Head of caudate nucleus (tissue), 42 donors: ENCODE measurements at regions not wholly inside any gene's neighbourhood (a gene's known extent, or its start where the extent isn't known, plus 50 kb on each side); places are given as distances from the start of the nearest gene placed in this dataset.
"Not testable (repeated sequence)": the region's sequence is repeated elsewhere in the genome, so short reads cannot be mapped to it uniquely, and the experiment has no call there.

Experiments used
- DNase-seq, 42 donors: peaks; one replicate each; pipeline versions ENCODE4 v3.0.0 to v3.0.0-alpha.2; 2020 to 2021; ENCODE audit warnings: mixed read lengths in 7 of 42
- intact Hi-C: fragments of 100-400 bp; cut with DNase I; formaldehyde crosslinking; loops from one replicate; pipeline ENCODE4 v1.15.0; 2022

DNA sequence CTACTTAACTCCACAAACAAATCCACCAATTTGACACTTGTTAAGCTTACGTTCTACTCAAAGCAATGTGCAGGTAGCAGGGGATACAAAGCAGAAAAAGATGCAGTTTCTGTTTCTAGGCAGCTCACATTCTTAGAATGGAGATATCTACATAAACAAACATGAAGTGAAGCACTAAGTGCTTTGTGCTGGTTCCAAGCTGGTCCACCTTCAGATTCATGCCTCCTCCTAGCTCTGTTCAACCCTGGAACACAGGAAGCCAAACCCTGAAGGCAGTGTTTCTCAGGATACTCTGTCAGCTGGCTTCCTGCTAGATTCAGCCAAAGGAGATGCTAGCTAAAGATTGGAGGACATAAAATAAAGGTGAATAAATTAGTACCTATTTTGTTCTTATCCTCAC lies 55.3 kb upstream of the NOL4 start:
- intact Hi-C loops: no loop called here
- no peak for DNase-seq

DNA sequence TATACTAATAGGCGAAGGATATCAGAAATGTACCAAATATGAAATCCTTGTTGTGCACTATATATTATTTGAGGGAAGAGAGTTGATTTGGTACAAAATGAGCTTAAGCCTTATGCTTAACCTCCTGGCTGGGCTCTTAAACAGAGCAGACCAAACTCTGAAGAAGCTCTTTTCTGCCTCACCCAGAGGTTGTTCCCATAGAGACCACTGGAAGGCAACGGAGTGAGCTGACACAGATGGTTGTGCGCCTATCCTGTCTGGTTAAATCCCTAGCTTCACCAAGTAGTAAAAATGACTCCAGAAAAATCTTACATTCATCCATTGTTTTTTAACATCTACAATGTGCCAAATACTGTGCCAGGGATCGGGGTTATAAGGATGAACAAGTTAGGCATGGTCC lies 55.9 kb upstream of the NOL4 start:
- intact Hi-C loops: no loop called here
- DNase-seq: no peak

DNA sequence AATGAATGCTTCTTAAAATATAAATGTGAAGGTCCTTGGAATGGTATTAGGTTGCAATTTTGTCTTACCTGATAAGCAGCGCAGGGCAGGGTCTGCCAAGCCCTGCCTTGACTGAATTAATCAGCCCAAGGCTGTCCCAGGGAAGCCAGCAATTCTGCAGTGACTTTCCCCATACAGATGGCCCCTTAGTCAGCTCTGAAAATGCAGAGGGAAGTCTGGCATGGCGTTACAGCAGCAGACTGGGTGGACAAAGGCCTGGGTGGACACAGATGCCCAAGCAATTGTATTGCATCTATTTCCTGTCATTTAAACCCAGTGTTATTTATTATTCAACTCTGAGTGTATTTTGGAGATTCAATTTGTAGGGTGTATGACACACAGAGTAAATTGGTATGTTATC lies 56.6 kb upstream of the NOL4 start:
- no peak for DNase-seq
- intact Hi-C loops: no loop called here

- intact Hi-C loops: no loop called here
- no peak for DNase-seq
Measured at GRCh38 chr18:34281722-34282121, 57.0 kb upstream of the NOL4 start.

DNA sequence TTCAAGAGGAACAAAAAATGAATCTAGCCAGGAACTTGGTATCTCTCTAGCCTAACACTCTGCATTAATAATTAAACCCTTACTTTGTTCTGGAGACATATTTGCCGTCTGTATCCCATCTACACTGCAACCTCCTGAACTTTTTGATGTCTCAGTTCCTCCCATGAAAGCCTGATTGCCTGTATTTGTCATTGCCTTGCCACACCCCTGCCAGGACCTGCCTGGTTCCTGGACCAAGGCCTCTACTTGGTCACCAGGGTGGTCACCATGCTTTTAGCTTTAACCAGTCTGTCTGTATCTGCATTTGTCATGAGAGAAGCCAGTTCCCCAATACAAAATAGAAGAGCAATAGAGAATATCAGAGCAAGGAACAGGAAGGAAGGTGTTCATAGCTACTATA lies 58.8 kb upstream of the NOL4 start:
- DNase-seq: no peak
- intact Hi-C loops: no loop called here

- no peak for DNase-seq
- intact Hi-C loops: no loop called here
Measured at GRCh38 chr18:34287825-34288224, 63.1 kb upstream of the NOL4 start.

- intact Hi-C loops: no loop called here
- no peak for DNase-seq
Measured at GRCh38 chr18:34292594-34292993, 67.9 kb upstream of the NOL4 start.

- no peak for DNase-seq
- intact Hi-C loops: no loop called here
Measured at GRCh38 chr18:34297287-34297686, 72.6 kb upstream of the NOL4 start.

DNA sequence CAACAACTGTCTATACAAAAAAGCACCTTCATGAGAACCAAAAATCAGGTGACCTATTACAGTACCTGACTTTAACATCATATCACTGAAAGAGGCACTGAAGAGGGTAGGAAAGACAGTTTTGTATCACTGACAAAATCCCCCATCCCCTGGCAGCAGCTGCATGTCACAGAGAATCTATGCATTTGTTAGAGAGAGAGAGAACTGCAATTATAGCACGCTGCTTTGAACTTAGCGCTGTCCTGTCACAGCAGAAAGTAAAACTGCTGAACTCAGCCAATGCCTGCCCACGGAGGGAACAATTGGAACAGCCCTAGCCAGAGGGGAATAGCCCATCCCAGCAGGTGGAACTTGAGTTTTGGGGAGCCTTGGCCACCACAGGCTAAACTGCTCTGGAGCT lies 75.1 kb upstream of the NOL4 start:
- intact Hi-C loops: no loop called here
- no peak for DNase-seq

DNA sequence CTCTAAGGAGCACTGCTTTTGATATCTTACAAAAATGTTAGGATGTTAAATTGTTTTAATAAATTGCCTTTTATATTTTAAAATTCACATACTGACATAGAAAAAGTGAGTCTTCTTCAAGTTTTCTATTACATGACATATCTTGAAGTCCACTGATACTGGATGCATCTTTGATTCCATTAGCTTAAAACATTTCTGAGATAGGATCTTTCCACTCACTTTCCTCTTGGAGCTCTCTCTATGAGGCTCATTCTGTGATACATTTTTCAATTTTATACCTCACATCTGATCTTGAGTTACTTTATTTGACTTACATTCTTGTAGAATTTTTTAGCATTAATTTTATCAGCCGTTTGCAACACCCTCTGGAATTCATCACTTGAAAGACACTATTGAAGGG lies 86.8 kb upstream of the NOL4 start:
- DNase-seq: no peak
- intact Hi-C loops: no loop called here

DNA sequence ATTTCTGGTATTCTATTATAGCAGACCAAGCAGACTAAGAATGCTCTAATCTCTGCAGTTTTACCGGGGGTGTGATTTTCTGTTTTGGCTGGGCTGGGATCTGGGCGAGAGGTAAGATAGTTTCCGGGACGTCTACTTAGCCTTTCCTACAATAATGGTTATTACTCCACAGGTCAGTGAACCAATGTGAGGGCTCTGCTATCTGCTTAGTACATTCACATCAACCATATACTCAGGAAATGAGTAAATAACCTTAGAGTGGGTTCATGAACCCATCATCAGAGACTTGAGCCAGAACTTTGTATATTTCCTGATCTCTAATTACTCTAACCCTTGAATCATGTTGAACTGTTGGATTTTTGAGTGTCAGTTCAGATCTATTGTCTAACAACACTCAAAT lies 90.1 kb upstream of the NOL4 start:
- DNase-seq: no peak
- intact Hi-C loops: no loop called here

DNA sequence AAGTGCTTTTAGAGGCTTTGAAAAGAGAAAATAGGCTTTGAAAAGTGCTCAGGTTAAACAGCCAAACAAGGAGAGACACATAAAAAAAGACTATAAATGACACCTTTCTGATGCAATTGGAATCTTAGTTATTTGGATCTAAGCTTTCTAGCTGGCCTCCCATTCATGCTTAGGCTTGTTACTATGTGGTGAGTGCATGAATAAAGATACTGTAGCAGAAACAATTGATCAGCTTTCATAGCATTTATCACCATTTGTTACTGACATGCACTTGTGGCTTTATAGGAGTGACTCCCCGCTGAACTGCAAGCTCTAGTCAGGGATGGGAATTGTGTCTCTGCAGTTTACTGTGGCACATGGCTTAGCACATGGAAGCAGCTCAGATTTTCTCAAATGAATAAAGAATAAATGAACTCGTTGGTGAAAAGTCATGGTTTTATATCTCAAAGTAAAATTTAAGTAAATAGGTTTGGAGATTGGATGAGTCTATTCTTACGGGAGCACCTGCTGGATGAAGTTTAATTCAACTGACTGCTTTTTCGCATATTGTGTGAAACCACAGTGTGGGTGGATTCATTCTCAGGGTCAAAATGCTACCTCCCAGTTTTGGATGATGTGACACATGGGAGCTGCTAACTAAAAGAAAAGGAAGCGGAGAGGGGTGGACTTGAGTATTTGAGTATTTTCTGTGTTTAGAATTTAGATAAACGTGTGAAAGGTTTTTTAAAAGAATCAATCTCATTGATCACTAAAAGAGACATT lies 91.1 kb upstream of the NOL4 start:
- intact Hi-C loops: no loop called here
- no peak for DNase-seq

GRCh38 chr18:34320267-34320666 lies 95.6 kb upstream of the NOL4 start:
- intact Hi-C loops: loop anchor here (5.0 kb wide), 1 partner anchor 198 kb away; no protein-coding TSS in a partner anchor
- DNase-seq: no peak

- no peak for DNase-seq
- intact Hi-C loops: loop anchor here (5.0 kb wide), 1 partner anchor 199 kb away; no protein-coding TSS in a partner anchor
Measured at GRCh38 chr18:34321066-34321465, 96.4 kb upstream of the NOL4 start.

GRCh38 chr18:34322365-34323289 lies 97.9 kb upstream of the NOL4 start:
- intact Hi-C loops: loop anchor here (5.0 kb wide), 1 partner anchor 200 kb away; no protein-coding TSS in a partner anchor
- DNase-seq: peak; percentile 47 to 90 (median 79)

DNA sequence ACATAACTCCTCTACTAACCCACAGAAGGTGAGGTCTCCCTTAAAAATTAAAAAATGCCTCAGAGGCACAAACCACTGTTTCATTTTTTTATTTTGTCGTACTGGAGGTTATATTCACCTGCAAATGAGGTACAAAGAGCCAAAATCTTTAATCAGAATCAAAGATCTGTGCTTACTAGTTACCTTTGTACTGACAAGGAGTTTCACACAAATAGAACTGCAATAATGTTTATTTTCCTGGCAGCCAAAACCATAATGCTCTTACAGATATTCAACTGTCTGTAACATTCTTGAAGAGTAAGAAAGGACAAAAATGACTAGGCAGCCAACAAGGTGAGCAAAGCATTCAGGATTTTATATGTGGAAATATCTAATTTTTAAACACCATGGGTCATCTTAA lies 105.1 kb upstream of the NOL4 start:
- no peak for DNase-seq
- intact Hi-C loops: no loop called here

DNA sequence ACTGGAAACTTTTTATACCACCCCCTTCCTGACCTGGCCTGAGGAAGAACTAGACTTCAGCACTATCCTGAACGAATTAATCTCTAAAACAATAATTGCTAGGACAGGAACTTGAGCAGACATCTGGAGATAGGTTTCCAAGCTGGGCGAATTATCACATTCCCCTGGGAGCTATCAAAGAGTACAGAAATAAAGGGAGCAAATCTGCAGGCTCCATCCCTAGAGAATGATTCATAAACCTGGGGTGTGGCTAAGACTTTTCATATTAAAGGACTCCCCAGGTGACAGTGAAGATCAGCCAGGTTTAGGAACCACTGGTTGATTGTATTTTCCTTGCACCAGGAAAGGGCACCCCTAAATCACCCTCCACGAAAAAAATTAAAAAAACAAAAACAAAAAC lies 105.6 kb upstream of the NOL4 start:
- intact Hi-C loops: no loop called here
- no peak for DNase-seq

- DNase-seq, intact Hi-C loops: not testable (repeated sequence)
Measured at GRCh38 chr18:34330907-34331306, 106.2 kb upstream of the NOL4 start.

- DNase-seq, intact Hi-C loops: not testable (repeated sequence)
Measured at GRCh38 chr18:34331343-34331742, 106.6 kb upstream of the NOL4 start.

DNA sequence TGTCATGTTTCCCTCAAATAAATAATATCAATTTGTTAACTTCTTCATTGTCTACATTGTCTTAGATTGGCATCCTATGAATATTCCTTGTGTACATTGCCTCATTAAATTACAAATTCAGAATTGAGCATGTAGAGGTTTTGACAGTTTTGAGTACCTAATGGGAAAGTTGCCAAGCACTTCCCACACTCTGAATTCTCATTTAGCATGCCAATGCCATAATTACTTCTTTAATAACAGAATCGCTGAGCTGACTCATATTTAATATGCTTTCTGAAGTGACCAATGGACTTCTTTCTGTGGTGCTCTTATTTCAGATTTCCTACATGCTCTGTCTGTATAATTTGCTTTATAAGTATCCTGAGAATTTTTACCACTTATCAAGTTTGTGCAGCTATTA lies 114.4 kb upstream of the NOL4 start:
- DNase-seq: no peak
- intact Hi-C loops: no loop called here
